Fibroblast of villous mesenchyme (primary cell): ENCODE measurements at regions not wholly inside any gene's neighbourhood (a gene's known extent, or its start where the extent isn't known, plus 50 kb on each side); places are given as distances from the start of the nearest gene placed in this dataset.

Source experiments
- DNase-seq: peaks from one replicate; pipeline ENCODE4 v3.0.0-alpha.2; 2010; ENCODE audit warnings: low read depth
- H3K4me3 ChIP-seq: 2 replicates; pipeline ENCODE4 v1.5.1; 2011; ENCODE audit warnings: low read depth, mild to moderate bottlenecking, low read length
- CTCF ChIP-seq: IDR thresholded peaks from 2 replicates; pipeline ENCODE4 v1.5.1; 2012; ENCODE audit warnings: low read depth, mild to moderate bottlenecking, low read length; ENCODE audit not compliant: insufficient read depth

DNA sequence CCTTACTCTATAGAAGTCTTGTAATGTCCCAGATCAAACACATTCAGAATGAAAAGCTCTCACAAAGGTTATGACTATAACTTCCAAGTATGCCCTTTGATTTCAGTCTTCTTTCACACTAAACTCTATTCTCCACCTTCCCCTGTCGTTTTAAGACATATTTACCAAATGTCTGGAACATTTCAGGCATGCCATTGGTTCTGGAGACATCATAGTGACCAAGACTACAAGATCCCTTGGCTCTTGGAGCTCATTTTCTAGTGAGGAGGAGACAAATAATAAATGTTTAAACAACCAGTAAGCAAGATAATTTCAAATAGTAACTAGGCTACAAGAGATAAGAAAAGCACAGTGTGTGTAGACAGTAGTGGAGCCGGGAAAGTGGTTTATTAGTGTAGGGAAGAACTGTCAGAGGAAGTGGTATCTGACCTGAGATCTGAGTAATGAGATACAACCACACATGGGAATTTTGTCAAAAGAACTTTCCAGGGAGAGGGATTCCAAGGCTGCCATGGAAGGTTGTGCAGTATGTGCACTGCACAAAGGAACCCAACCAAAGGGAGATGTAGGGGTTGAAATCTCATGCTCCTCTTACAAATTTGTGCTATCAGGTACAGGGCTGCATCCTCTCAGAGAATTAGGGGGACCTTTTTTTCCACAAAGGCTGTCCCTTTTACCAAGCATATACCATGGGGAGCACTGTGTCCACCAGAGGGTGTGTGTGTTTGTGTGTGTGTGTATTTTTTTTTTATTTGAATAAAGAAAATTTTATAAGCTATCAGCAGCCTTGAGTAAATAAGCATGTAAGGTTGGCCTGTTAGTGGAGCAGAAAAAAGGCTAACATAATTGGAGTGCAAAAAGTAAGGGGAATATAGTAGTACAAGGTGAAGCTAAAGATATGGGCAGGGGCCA, 1279.1 kb upstream of the WWC1 start:
- no peak for TF ChIP-seq CTCF
- H3K4me3 ChIP-seq = no peak overlapping the region
- DNase-seq = no peak

DNA sequence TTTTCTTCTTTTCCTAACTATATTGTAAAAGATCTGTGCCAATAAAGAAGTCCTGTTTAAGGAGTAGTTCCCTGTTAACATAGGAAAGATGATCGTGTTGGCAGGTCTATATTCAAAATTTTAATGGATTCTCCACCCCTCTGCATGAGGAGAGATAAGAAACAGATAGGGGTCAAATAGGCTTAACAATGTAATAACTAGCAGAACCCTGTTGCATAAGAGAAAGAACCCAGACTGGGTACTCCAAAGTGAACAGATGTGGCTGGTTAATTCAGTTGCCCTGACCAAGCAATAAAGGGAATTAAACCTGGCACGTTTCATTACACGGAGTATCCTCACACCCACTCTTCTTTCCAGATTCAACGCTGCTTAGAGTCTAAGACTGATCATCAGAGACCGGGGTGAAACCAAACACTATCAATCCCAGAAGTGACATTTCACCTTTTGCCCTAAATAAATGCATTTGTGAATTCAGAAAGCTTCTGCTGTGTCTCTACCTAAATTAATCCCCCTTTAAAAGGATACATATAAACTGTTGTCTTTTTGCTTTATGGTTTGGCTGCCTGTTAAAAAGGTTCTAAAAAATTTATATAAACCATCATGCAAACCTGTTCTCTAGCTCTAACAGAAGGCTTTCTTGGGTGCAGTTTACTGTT, 1276.9 kb upstream of the WWC1 start:
- H3K4me3 ChIP-seq = no peak overlapping the region
- no peak for TF ChIP-seq CTCF
- no peak for DNase-seq

- TF ChIP-seq CTCF = no peak
- no peak overlapping the region for H3K4me3 ChIP-seq
- no peak for DNase-seq
Observed at GRCh38 chr5:167020418-167020817, 1271.0 kb upstream of the WWC1 start.

DNA sequence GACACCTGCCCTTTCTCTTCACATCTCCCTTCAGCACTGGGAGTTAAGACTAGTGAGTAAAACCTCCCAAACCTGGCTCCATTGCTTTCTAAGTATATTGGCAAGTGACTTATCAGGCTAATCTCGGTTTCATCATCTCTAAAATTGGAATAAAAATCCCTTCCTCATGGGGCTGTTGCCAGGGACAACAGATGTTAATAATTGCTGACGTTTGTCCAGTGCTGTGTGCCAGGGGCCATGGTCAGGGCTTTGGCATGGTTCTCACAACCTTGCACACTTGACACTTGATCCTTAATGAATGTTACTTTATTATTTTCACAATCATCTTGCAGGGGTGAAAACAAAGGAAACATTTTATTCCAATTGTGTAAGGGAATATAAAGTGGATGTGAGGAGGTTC, 1262.0 kb upstream of the WWC1 start:
- DNase-seq = no peak
- TF ChIP-seq CTCF = no peak
- H3K4me3 ChIP-seq = no peak overlapping the region

- TF ChIP-seq CTCF = peak; percentile 16
- no peak for DNase-seq
- no peak overlapping the region for H3K4me3 ChIP-seq
Observed at GRCh38 chr5:167030500-167031120, 1260.8 kb upstream of the WWC1 start.

DNA sequence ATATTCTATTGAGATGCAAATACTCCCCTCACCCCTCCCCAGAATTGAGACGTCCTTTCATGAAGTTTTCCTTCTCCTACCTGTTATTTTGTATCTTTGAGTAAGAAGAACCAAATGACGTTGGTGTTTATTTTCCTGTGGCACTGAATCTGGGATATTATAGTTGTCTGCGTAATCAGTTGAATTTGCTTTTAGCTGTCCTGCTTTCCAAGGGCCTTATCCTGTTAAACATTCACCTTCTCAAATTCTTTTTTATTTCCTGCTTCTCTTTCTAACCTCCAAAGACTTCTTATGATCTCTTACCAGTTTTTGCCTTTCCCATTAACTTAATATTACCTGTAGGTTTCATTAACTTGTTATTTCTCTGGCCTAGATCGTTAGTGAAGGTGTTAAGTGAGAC, 1254.9 kb upstream of the WWC1 start:
- TF ChIP-seq CTCF = no peak
- DNase-seq = no peak
- H3K4me3 ChIP-seq = no peak overlapping the region
